ENCODE measurements at regions not wholly inside any gene's neighbourhood (a gene's known extent, or its start where the extent isn't known, plus 50 kb on each side); places are given as distances from the start of the nearest gene placed in this dataset.

DNA sequence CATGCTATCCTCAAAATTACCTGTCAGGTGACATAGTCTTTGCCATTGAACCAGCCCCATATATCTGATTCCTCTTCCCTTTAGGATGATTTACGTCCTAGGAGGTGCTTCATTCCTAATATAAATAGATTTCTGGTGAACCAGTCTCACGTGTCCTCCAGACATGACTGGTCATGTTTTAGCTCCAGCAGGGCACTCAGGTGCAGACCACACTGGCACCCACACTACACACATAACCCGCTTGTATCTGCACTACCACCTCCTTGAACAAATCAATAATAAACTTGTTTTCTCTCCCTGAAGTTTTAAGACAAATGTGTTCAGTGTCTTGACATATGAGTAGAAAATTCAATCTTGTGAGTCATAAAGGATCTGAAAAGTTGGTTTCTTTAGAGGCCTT lies 155.5 kb downstream of the GOLIM4 start:
- DNase-seq: no peak
- Mint-ChIP-seq H3K27me3 (ENCODE audit: unreplicated experiment) (no peaks in the 10 kb centered on the region), H3K36me3 (ENCODE audit: unreplicated experiment) (no peaks in the 10 kb centered on the region), H3K9me3 (ENCODE audit: unreplicated experiment) (no peaks in the 10 kb centered on the region), H3K27ac (ENCODE audit: unreplicated experiment) (no peak overlapping the region), H3K4me1 (ENCODE audit: low read depth, unreplicated experiment) (peaks cover 3% of the 10 kb centered on the region), H3K4me3 (ENCODE audit: unreplicated experiment) (no peak overlapping the region)
- no peak for TF ChIP-seq CTCF (IDR thresholded peaks at IDR 0.05; ENCODE audit: partially characterized antibody, unreplicated experiment)

DNA sequence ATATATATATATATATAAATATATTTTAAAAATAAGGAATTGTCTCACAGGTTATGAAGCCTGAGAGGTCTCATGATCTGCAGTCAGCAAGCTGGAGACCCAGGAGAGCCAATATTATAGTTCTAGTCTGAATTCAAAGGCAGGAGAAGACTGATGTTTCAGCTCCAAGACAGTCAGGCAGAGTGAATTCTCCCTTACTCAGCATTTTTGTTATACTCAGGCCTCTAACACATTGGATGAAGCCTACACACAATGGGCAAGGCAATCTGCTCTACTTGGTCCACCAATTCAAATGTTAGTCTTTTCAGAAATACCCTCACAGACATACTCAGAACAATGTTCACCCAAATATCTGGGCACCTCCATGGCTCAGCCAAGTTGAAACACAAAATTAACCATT lies 157.2 kb downstream of the GOLIM4 start:
- DNase-seq: no peak
- H3K4me3 Mint-ChIP-seq (ENCODE audit: unreplicated experiment): no peak overlapping the region
- peaks cover 3% of the 10 kb centered on the region for H3K4me1 Mint-ChIP-seq (ENCODE audit: low read depth, unreplicated experiment)
- H3K9me3 Mint-ChIP-seq (ENCODE audit: unreplicated experiment): no peaks in the 10 kb centered on the region
- H3K27me3 Mint-ChIP-seq (ENCODE audit: unreplicated experiment): no peaks in the 10 kb centered on the region
- no peak overlapping the region for H3K27ac Mint-ChIP-seq (ENCODE audit: unreplicated experiment)
- no peaks in the 10 kb centered on the region for H3K36me3 Mint-ChIP-seq (ENCODE audit: unreplicated experiment)
- no peak for TF ChIP-seq CTCF (IDR thresholded peaks at IDR 0.05; ENCODE audit: partially characterized antibody, unreplicated experiment)

DNA sequence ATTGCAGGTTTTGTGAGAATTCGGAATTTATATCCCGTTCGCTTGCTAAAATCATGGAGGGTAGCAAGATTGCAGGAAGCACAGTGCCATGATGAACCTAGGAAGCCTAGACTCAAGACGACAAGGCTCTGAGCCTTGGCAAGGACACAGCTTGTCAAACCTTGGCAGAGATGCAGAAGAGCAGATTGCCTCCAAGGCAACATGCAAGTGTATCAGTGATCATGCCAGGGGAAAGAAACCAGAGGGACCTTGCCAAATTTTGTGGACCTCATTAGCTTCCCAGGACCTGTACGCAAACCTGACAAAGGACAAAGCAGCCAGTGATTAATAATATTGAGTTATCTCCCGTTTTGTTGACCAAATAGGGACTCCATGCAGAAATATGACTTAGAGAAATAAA lies 159.7 kb downstream of the GOLIM4 start:
- no peak overlapping the region for H3K4me3 Mint-ChIP-seq (ENCODE audit: unreplicated experiment)
- no peaks in the 10 kb centered on the region for H3K9me3 Mint-ChIP-seq (ENCODE audit: unreplicated experiment)
- H3K36me3 Mint-ChIP-seq (ENCODE audit: unreplicated experiment): no peaks in the 10 kb centered on the region
- no peak for DNase-seq
- no peaks in the 10 kb centered on the region for H3K4me1 Mint-ChIP-seq (ENCODE audit: low read depth, unreplicated experiment)
- H3K27ac Mint-ChIP-seq (ENCODE audit: unreplicated experiment): no peak overlapping the region
- no peaks in the 10 kb centered on the region for H3K27me3 Mint-ChIP-seq (ENCODE audit: unreplicated experiment)
- no peak for TF ChIP-seq CTCF (IDR thresholded peaks at IDR 0.05; ENCODE audit: partially characterized antibody, unreplicated experiment)

GRCh38 chr3:167930453-167930852 lies 165.3 kb downstream of the GOLIM4 start:
- TF ChIP-seq CTCF (IDR thresholded peaks at IDR 0.05; ENCODE audit: partially characterized antibody, unreplicated experiment): no peak
- no peak overlapping the region for H3K27ac Mint-ChIP-seq (ENCODE audit: unreplicated experiment)
- no peak for DNase-seq
- H3K27me3 Mint-ChIP-seq (ENCODE audit: unreplicated experiment): peaks cover 4% of the 10 kb centered on the region
- no peaks in the 10 kb centered on the region for H3K9me3 Mint-ChIP-seq (ENCODE audit: unreplicated experiment)
- no peaks in the 10 kb centered on the region for H3K4me1 Mint-ChIP-seq (ENCODE audit: low read depth, unreplicated experiment)
- H3K36me3 Mint-ChIP-seq (ENCODE audit: unreplicated experiment): no peaks in the 10 kb centered on the region
- no peak overlapping the region for H3K4me3 Mint-ChIP-seq (ENCODE audit: unreplicated experiment)

GRCh38 chr3:167929968-167930367 lies 165.8 kb downstream of the GOLIM4 start:
- Mint-ChIP-seq H3K27me3 (ENCODE audit: unreplicated experiment) (peaks cover 4% of the 10 kb centered on the region), H3K27ac (ENCODE audit: unreplicated experiment) (no peak overlapping the region), H3K9me3 (ENCODE audit: unreplicated experiment) (no peaks in the 10 kb centered on the region), H3K36me3 (ENCODE audit: unreplicated experiment) (no peaks in the 10 kb centered on the region), H3K4me1 (ENCODE audit: low read depth, unreplicated experiment) (no peaks in the 10 kb centered on the region), H3K4me3 (ENCODE audit: unreplicated experiment) (no peak overlapping the region)
- no peak for DNase-seq
- TF ChIP-seq CTCF (IDR thresholded peaks at IDR 0.05; ENCODE audit: partially characterized antibody, unreplicated experiment): no peak
